ENCODE measurements at regions not wholly inside any gene's neighbourhood (a gene's known extent, or its start where the extent isn't known, plus 50 kb on each side); places are given as distances from the start of the nearest gene placed in this dataset.
"Not testable (repeated sequence)": the region's sequence is repeated elsewhere in the genome, so short reads cannot be mapped to it uniquely, and the experiment has no call there.

GRCh38 chr21:6087579-6088178 is 4433.7 kb upstream of the TPTE start:
- H3K79me2 ChIP-seq (ENCODE audit: control insufficient read depth in 1 of 2, insufficient read depth in 2 of 2, low read length in 2 of 2); POLR2A ChIA-PET (ENCODE audit: partially characterized antibody); H2BK120ac ChIP-seq (replicated peaks; ENCODE audit: low read depth, low read length); H2BK5ac ChIP-seq (ENCODE audit: low read depth, low read length); H3K27ac ChIP-seq (ENCODE audit: low read depth, low read length); H4K5ac ChIP-seq (ENCODE audit: insufficient read length, low read depth, low read length); H4K8ac ChIP-seq (ENCODE audit: extremely low read depth, insufficient read depth, low read length); H2AK5ac ChIP-seq (ENCODE audit: low read depth, low read length); DNase-seq (ENCODE audit: low read depth in 1 of 2, low spot score in 2 of 2); H3K79me1 ChIP-seq (ENCODE audit: low read depth, low read length); H2BK15ac ChIP-seq (ENCODE audit: low read length); H3K4me1 ChIP-seq (replicated peaks in 1 of 4; ENCODE audit: control insufficient read depth in 3 of 4, insufficient read depth in 4 of 4, low read length in 3 of 4); H3K27me3 ChIP-seq (replicated peaks in 1 of 4; ENCODE audit: control insufficient read depth in 3 of 4, extremely low read depth in 1 of 4, insufficient read depth in 3 of 4, low read length in 3 of 4); FAIRE-seq; H2BK20ac ChIP-seq (ENCODE audit: low read length); H3K18ac ChIP-seq (ENCODE audit: extremely low read depth, low read length); H3K56ac ChIP-seq (replicated peaks; ENCODE audit: insufficient read length, low read depth, low read length); H3K14ac ChIP-seq (ENCODE audit: insufficient read length); H3K23me2 ChIP-seq (ENCODE audit: low read depth, low read length); H4K20me1 ChIP-seq (replicated peaks in 1 of 2; ENCODE audit: control insufficient read depth in 1 of 2, insufficient read depth in 2 of 2, low read length in 2 of 2); H3K4me3 ChIP-seq (ENCODE audit: extremely low read depth in 1 of 4, insufficient read depth in 2 of 4, low read depth in 3 of 4, low read length in 4 of 4); H2BK12ac ChIP-seq (ENCODE audit: low read depth, low read length); H3K4ac ChIP-seq (replicated peaks; ENCODE audit: insufficient read length, low read depth, low read length); H3K9me3 ChIP-seq (ENCODE audit: insufficient read depth in 2 of 2, low read depth in 1 of 2, low read length in 1 of 2); CTCF ChIA-PET (ENCODE audit: partially characterized antibody); H3K36me3 ChIP-seq (ENCODE audit: control insufficient read depth in 2 of 4, insufficient read depth in 4 of 4, low read length in 3 of 4); H2AFZ ChIP-seq (ENCODE audit: low read length); H3K23ac ChIP-seq (ENCODE audit: insufficient read length); H3K9ac ChIP-seq (replicated peaks in 1 of 4; ENCODE audit: extremely low read depth in 1 of 4, low read depth in 3 of 4, low read length in 3 of 4); H4K91ac ChIP-seq (replicated peaks; ENCODE audit: insufficient read length, low read length); H3K4me2 ChIP-seq (ENCODE audit: insufficient read depth in 1 of 2, low read depth in 2 of 2, low read length in 2 of 2): not testable (repeated sequence)
- no CpG with 5 or more reads among the region's 24 CpGs for WGBS, 2 experiments (ENCODE audit: extremely low coverage in 1 of 2, insufficient coverage in 1 of 2, insufficient read length in 1 of 2, insufficient replicate concordance in 2 of 2, low coverage in 1 of 2, low lambda C conversion rate in 2 of 2, missing lambda C conversion rate in 1 of 2)

DNA sequence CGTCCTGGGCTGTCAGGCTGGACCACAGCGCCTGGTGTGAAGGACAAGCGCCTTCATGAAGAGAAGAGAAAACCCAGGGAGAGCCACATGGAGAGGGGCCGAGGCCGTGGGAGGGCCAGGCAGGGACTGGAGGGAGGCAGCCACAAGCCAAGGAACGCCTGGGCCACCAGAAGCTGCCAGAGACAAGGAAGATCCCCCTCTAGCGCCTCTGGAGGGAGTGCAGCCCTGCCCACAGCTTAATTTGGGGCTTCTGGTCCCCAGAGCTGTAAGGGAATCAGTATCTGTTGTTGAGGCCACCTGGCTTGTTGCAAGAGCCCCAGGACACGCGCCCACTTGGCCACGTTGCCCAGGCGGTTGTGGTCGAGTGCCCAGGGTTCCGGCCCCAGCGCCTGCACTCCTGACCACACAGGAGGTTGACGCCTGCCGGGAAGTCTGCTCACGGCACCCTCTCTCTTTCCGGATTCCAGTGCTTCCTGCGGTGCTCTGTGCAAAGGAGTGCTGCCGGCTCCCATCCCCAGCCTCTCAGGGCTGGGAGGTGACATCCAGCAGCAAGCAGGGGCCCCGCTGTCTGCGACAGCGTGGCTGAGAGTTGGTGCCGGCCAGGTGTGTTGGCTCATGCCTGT is 4431.0 kb upstream of the TPTE start:
- H4K8ac ChIP-seq (ENCODE audit: extremely low read depth, insufficient read depth, low read length); H3K27me3 ChIP-seq (replicated peaks in 1 of 4; ENCODE audit: control insufficient read depth in 3 of 4, extremely low read depth in 1 of 4, insufficient read depth in 3 of 4, low read length in 3 of 4); H3K23me2 ChIP-seq (ENCODE audit: low read depth, low read length); H3K4me1 ChIP-seq (replicated peaks in 1 of 4; ENCODE audit: control insufficient read depth in 3 of 4, insufficient read depth in 4 of 4, low read length in 3 of 4); H3K79me1 ChIP-seq (ENCODE audit: low read depth, low read length); H2BK5ac ChIP-seq (ENCODE audit: low read depth, low read length); H3K18ac ChIP-seq (ENCODE audit: extremely low read depth, low read length); H3K4ac ChIP-seq (replicated peaks; ENCODE audit: insufficient read length, low read depth, low read length); H3K14ac ChIP-seq (ENCODE audit: insufficient read length); CTCF ChIA-PET (ENCODE audit: partially characterized antibody); H3K4me2 ChIP-seq (ENCODE audit: insufficient read depth in 1 of 2, low read depth in 2 of 2, low read length in 2 of 2); H4K20me1 ChIP-seq (replicated peaks in 1 of 2; ENCODE audit: control insufficient read depth in 1 of 2, insufficient read depth in 2 of 2, low read length in 2 of 2); H2BK20ac ChIP-seq (ENCODE audit: low read length); H3K79me2 ChIP-seq (ENCODE audit: control insufficient read depth in 1 of 2, insufficient read depth in 2 of 2, low read length in 2 of 2); H2BK15ac ChIP-seq (ENCODE audit: low read length); H4K91ac ChIP-seq (replicated peaks; ENCODE audit: insufficient read length, low read length); H3K4me3 ChIP-seq (ENCODE audit: extremely low read depth in 1 of 4, insufficient read depth in 2 of 4, low read depth in 3 of 4, low read length in 4 of 4); H3K9ac ChIP-seq (replicated peaks in 1 of 4; ENCODE audit: extremely low read depth in 1 of 4, low read depth in 3 of 4, low read length in 3 of 4); H3K36me3 ChIP-seq (ENCODE audit: control insufficient read depth in 2 of 4, insufficient read depth in 4 of 4, low read length in 3 of 4); H2BK120ac ChIP-seq (replicated peaks; ENCODE audit: low read depth, low read length); H3K9me3 ChIP-seq (ENCODE audit: insufficient read depth in 2 of 2, low read depth in 1 of 2, low read length in 1 of 2); H3K27ac ChIP-seq (ENCODE audit: low read depth, low read length); H2BK12ac ChIP-seq (ENCODE audit: low read depth, low read length); H2AK5ac ChIP-seq (ENCODE audit: low read depth, low read length); POLR2A ChIA-PET (ENCODE audit: partially characterized antibody); H2AFZ ChIP-seq (ENCODE audit: low read length); FAIRE-seq; H3K56ac ChIP-seq (replicated peaks; ENCODE audit: insufficient read length, low read depth, low read length); H3K23ac ChIP-seq (ENCODE audit: insufficient read length); H4K5ac ChIP-seq (ENCODE audit: insufficient read length, low read depth, low read length); DNase-seq (ENCODE audit: low read depth in 1 of 2, low spot score in 2 of 2): not testable (repeated sequence)
- no CpG with 5 or more reads among the region's 24 CpGs for WGBS, 2 experiments (ENCODE audit: extremely low coverage in 1 of 2, insufficient coverage in 1 of 2, insufficient read length in 1 of 2, insufficient replicate concordance in 2 of 2, low coverage in 1 of 2, low lambda C conversion rate in 2 of 2, missing lambda C conversion rate in 1 of 2)

Data from H1 (cell line).